NCI-H82 (cell line): ENCODE measurements at regions not wholly inside any gene's neighbourhood (a gene's known extent, or its start where the extent isn't known, plus 50 kb on each side); places are given as distances from the start of the nearest gene placed in this dataset.

Experiments
- DNase-seq: peaks from one replicate; lab custom pipeline; 2025; lab: John Stamatoyannopoulos, UW

DNA sequence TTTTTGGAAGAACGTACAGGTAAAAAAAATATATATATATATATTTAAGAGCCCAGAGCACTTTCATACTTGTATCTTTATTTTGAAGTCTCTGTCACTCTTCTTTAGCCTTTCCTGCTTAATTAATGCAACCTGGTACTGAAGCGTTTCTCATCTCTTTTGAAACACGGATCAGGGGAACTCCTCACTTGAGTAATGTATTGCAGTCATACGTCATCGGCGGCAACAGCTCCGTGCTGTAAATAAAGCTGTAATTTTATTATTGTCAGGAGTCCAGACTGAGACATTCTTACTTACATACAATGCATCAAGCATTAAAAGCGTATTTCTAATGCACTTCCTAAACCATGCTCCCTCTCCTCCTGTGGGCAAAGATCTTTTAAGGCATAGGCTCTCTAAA lies 514.7 kb downstream of the SOX11 start:
- DNase-seq, result no peak

DNA sequence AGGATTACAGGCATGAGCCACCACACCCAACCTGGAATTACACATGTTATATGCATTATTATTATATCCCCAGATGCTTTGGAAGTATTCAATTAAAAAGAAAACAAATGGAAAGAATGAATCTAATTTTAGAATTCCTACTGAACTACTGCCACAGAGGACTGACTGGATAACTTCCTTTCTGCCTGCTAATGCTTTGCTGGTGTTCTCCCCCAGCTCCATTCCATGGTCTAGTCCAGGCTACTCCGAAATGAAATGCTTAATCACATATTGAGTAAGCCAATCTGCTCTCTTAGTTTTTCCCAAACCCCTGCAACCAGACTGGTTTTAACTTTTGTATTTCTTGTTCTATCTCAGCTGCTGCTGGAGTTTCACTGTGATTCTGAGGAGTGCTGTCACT lies 519.1 kb downstream of the SOX11 start:
- DNase-seq, result no peak

DNA sequence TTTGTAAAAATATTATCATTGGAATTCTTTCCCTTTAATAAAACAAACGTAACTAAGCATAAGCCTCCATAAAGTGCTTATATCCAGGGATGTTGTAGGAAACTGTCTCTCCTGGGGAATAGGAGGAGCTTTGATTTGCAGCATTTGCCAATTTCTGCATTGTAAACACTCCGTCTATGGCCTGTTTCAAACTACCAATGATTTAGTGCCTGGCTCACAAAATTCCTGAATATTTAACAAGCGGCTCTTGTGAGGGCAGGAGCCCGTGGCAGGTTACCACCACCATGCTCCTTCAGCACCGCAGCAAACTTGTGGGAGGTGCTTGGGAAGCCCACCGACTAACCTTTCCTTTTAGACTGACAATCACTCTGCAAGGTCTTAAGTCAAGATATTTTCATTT lies 520.3 kb downstream of the SOX11 start:
- DNase-seq, result no peak

DNA sequence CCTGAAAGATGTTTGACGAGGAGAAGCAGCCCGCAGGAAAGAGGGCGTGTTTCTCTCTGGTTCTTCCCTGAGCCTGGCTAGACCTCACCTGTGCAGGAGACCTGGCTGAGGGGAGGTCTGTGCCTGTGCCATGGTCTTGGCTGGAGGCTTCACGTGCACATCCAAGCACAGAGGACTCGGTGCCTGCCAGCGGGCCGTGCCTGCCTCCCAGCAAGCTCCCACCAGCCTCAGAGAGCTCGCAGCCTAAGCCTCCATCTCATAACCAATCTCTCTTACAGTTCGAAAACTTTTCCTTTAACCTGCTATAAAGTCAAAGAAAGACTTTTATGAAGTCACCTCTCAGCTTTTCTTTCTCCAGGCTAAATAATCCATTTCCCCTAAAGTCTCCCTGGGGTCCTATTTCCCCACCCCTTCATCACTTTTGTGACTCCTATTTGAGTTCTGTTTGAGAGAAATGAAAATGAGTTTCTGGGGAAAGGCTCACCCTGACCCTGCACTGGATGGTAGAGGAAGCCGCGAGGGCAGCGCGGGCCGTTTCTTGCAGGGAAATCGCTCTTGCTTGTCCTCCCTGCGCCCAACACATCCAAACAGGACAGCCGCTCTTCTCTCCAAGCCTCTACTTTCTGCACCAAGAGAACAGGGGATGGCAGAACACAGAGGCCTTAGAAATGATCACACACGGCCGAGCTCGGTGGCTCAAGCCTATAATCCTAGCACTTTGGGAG lies 521.0 kb downstream of the SOX11 start:
- DNase-seq, result no peak

DNA sequence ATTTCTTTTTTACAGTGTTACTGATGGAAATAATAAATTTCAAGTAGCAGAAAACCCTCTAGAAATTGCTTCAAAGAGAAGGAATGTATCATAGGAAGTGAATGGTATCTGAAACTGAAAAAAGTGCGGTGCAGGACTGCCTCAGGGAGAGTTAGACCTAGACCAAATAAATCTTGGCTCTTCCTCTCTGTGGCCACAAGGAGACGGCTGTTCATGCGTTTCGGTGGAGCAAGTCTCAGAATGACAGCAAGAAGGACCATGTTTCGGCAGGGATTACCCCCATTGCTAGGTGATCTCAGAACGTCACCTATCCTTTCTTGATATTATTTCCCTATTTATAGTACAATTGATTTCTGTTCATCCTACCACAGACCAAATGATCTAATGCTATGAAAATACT lies 522.3 kb downstream of the SOX11 start:
- peak; percentile 17 for DNase-seq

DNA sequence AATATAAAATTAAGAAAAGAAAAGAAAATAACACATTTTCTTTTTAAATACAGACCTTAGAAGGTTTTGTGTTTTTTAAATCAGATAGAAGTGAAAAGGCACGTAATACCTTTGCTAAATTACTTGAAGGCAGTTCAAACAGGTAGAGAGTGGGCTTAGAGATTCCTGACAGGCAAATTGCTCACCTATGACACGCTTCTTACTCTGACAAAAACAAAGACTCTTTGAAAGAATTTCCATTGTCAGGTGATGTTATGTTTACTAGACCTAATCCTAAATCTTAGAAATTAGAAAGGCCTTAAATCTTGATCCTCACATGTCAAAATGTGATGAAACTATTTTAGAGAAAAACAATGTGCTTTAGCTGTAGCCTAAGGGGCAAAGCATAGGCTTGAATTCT lies 522.9 kb downstream of the SOX11 start:
- DNase-seq, result no peak

DNA sequence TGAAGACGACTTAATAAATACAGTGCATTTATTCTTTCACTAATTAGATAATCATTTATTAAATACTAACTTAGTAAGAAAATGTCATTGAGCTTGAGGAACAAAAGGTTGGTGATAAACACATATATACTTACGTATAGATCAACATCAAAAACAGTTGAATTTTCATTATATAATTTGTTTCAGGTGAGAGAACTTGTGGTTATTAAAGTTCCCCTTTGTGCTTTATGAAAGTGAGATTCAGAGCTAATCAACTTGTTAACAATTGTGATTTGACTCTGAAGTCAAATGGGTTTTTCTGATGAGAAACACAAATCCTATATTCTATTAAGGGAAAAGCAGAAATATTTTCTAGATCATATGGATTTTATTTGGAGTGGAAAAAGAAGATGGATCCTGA lies 524.0 kb downstream of the SOX11 start:
- DNase-seq, result no peak

DNA sequence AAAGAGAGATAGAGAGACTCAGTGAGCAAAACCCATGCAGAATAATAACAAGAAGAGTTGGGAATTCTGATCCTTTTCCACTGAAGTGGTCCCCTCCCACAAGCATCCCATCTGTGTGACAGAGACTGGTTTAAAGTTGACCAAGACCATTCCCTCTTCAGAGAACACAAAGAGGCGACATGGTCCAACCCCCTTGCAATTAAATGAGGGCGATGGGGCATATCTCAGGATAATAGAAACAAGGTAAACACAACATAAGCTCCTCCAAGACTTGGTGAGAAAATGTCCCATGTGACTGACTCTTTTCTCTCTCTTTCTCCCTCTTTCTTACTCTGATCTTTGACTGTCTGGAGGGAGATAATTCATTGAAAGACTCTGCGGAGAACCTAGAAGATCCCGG lies 526.7 kb downstream of the SOX11 start:
- DNase-seq, result no peak

DNA sequence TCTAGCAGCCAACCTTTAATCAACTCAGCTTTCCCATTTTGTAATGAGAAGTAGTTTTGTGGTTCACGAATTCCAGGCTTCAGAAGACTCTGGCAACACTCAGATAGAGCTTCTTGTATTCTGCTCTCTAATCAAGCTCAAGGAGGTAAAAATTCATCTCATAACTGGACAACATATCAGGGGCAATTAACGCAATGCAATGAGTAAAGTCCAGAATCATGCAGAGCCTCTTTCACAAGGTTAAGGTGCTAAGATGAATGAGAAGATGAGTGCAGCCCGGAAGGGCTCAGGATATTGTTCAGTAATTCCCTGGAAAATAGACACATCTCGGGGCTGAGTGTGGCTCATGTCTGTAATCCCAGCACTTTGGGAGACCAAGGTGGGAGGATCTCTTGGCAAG lies 527.7 kb downstream of the SOX11 start:
- no peak for DNase-seq

DNA sequence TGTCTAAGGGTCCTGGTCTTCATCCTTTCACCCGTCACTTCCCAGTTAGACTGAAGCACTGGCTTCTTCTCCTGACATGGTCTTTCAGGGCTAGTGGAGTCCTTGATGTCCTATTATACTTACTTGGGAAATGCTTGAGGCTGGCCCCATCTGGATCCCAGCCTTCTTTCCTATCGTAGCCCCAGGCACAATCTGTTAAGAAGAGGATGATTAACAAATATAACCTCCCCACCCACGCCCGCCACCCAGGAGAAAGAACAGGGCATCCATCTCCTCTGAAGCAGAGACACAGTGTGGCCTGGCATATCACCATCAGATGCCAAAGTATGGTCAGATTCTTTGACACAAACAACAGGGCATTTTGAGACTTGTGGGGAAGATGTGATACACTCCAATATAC lies 530.1 kb downstream of the SOX11 start:
- DNase-seq, result no peak

DNA sequence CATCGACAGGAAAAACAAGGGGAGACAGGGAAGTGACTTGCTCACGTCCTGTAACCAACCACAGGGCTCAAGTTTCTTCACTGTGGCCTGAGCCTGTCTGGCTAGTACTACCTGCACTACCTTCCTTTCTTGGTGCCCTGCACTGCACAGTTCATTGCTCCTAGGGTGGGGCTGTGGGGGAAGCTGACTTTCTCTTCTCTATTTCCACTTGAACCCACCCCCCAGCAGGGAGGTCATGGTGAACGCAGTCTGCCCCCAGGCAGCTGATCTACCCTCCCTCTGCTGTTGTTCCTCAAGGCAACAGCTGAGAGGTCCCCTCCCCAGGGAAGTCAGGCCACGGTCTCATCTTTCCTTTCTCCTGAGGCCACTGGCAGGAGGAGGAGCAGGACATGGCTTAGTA lies 532.1 kb downstream of the SOX11 start:
- DNase-seq, result no peak

DNA sequence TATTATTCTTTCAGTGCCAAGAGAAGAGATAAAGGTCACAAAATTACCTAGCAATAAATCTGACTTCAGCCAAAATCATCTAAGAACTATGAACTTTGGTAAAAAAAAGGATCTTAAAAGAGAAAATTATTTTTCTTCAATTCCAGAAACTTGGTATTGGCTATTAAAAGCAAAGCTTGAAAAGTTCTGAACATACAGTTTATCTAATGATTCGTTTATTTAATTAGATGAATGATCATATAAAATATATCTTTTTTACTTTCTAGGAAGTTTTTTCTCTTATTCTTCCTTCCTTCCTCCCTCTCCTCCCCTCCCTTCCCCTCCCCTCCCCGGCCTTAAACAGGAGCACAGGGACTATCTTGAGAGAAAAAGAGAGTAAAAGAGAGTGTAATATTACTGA lies 536.1 kb downstream of the SOX11 start:
- no peak for DNase-seq

DNA sequence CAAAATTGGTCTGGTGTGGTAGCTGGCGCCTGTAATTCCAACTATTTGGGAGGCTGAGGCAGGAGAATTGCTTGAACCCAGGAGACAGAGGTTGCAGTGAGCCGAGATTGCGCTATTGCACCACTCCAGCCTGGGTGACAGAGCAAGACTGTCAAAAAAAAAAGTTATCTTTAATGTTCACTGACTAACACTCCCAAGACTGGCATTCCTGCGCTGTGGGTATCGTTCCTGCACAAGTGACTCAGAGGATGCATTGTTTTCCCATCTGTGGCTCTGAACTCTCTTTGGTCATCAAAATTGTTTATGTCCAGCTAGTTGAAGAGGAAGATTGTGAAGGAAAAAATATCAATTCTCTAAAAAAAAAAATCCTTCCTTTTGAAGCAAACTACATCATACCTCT lies 539.0 kb downstream of the SOX11 start:
- DNase-seq, result no peak

DNA sequence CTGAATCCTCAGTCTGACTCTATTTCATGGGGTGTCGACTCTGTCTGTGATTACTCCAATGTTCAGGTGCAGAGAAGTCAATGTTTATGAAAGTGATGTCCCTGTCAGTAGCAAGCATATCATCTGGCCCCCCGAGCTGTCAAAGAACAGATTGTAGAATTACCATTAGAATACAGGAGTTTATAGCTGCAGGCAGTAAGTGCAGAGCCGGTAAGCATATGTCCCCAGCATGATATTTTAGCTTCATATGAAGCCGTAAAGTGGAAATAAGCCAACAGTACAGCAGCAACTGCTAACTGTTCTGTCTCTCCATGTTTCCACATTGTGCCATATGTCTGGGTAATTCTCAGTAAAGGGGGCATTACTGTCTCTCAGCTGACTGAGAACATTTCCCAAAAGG lies 541.8 kb downstream of the SOX11 start:
- DNase-seq, result no peak

DNA sequence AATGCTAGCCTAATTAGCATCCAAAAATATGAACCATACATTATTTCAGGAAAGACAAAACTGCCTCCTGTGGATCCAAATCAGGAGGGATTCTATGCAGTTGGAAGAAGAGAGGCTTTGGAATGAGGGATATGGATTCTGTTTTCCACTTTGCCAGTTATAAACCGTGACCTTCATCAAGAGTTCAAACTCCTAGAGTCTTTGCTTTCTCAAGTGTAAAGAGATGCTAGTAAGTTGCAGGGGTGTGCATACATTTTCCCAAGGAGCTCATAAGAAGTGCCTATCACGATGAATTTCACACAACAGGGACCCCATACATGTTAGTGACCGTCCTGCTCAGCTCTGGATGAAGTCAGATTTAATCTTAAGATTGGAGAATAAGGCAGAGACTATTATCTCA lies 542.5 kb downstream of the SOX11 start:
- DNase-seq, result no peak

DNA sequence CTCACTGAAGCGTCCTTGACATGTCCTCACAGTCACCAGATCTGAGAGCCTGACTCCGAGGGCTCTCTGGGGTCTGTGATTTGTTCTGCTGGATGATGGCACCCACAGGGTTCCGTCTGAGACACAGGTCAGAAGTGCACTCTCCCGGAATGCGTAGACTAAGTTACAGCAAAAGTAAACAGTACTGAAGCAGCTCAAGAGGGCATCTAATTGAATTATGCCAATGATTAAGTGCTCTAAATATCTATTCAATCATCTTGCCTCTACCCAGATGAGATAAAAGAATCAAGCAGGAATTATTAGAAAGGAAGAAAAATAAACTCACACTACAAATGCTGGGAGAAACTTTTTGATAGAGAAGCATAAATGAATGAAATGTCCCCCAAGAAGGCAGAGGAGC lies 544.1 kb downstream of the SOX11 start:
- no peak for DNase-seq

DNA sequence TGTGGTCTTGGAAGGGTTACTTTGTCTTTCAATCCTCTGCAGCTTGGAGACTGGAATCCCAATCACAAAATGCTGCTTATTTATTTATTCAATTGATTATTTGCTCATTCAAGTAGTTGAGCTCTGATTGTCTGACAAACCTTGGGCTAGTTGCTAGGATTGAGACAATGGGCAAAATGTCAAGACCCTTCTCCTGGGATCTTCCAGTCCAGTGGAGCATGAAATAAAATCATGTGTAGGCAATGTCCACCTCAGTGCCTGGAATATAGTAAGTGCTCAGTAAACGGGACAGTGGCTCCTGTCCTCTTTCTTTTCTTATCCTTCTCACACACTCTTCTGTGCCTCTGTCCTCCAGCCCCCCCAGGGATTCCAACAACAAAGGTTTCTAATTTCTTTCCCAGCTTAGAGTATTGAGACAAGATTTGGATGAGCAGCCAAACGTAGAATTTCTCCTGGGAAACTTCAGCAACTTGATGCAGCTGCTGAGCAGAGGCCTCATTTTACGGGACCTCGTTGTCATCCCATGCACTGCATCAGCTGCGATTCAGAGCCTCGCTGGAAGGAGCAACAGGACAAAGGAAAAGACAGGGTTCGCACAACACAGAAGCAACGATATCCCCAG lies 545.0 kb downstream of the SOX11 start:
- DNase-seq, result no peak

DNA sequence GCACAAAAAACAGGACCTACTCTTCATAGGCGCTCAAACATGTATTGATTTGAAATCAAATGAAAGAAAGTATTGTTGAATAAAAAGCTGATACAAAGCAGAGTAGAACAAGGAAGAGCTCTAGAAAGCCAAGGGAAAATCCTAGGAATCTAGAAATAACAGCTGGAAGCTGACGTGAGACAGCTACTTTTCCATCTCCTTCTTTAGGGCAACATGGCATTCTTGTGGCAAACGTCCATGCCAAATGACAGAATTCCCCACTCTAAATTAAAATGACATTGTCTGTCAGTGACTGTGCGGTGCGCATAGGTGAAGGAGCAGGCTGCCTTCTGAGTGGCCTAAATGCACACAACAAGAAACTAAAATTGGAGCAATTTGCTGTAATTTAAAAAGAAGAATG lies 557.4 kb downstream of the SOX11 start:
- no peak for DNase-seq

DNA sequence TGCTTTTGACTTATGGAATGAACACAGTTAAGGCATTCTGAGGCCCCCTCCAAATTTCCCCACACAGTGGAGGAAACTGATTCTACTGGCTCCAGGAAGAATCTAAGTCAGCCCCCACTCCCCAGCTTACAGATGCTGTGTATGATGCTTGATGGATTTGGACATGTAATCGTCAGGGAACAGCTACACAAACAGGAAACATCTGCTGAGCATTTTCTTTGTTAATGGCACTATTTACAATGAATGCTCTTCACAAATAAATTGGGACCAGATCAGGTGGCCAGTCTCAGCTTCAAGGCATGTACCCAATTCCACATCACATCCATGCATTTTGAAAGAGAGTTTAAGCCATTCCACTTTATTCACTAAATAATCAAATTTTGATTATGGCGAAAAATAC lies 562.3 kb downstream of the SOX11 start:
- peak; percentile 27 for DNase-seq

DNA sequence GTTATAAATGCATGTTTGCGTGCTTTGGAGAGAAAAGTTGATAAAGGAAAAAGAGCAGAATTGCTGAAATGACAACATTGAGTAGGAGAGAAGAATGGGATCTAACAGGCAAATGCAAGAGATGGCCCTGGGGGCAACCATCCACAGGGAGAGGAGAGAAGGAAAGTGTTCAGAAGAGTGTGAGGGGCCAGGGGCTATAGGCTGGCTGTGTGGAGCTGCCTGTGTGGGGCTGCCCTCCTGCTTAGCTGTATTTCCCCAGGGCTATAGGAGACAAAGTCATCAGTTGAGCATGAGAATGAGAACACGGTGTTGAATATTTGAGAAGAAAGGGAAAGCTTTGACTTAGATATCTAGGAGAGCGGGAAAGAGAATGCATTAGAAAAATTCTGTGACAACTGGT lies 572.0 kb downstream of the SOX11 start:
- no peak for DNase-seq

DNA sequence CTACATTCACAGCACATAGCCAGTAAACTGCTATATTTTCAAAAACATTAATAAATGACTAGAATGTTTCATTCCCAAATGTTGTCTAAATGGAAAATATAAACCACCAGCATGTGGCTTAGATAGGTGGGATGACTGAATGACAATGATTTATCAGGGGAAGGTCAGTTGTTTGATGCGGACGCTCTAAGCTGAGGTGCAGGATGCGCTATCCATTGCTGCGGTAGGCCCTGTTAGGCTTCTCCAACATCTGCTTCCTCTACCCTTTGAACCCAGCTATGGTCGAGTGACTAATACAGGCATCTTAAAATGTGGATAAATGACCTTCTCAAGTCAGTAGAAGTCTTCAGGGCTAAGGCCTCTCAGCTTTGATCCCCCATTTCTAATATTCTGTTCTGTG lies 584.2 kb downstream of the CMPK2 start:
- no peak for DNase-seq

DNA sequence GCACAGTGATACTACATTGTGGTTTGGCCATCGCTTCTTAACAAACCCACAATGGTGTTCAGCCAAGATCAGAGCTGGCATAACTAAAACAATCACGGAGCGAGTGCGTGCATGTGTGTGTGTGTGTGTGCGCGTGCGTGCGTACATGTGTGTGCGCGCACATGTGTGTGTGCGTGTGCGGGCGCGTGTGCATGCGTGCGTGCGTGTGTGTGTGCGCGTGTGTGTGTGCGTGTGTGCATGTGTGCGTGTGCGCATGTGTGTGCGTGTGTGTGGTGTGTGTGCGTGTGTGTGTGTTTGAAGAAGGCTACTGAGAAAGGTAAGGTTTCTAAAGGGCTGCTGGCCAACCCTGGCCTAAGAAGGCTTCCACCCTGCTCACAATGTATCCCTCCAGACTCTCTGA lies 582.4 kb downstream of the CMPK2 start:
- DNase-seq, result no peak

DNA sequence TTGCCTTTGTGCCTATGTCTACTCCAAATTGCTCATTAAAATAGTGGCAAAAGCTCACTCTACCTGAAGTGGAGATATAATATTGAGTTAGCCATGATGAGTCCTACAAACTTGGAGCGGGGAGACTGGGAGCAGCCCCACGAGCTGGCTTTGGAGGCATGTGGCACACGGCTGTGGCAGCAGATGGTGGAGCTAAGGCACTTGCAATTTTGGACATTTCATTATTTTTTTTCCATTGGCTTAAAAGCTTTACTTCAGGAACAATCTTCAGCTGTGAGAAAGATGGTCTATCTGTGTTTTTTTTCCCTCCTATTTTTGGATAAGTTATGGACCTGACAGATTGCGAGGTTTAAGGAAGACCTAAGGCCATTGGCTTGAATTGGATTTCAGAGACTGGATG lies 578.3 kb downstream of the CMPK2 start:
- no peak for DNase-seq

DNA sequence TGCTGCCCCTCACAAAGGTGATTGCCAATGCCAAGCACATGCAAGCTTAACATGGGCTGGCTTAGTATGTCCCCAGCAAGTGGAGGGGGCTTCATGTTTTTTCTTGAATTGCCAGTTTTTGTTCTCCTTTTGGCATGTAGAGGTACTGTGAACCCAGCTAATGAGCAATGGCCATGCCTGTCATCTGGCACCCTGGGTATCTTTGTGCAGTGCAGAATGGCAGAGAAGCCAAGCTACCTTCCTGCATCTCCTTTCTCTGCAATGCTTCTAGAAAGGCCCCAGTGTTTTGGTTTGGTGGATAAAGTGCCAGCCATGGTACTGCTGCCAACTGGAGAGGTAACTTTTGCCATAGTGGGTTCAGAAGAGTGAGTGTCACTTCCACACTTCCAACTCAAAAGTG lies 576.9 kb downstream of the CMPK2 start:
- no peak for DNase-seq
